ENCODE measurements at regions not wholly inside any gene's neighbourhood (a gene's known extent, or its start where the extent isn't known, plus 50 kb on each side); places are given as distances from the start of the nearest gene placed in this dataset.

GRCh38 chr3:159200176-159200575 lies 398.3 kb downstream of the MFSD1 start:
- no peak for TF ChIP-seq CTCF (IDR thresholded peaks at IDR 0.05)
- no peak for TF ChIP-seq POLR2A (IDR thresholded peaks at IDR 0.05)
